Loucy (cell line): ENCODE measurements at regions not wholly inside any gene's neighbourhood (a gene's known extent, or its start where the extent isn't known, plus 50 kb on each side); places are given as distances from the start of the nearest gene placed in this dataset.

Source experiments
- H2AFZ ChIP-seq: fragments of 200-600 bp; sonication (generic); 2 replicates; pipeline ENCODE4 v1.6.0; 2016; ENCODE audit warnings: antibody characterized with exemption, mild to moderate bottlenecking, low read length, moderate library complexity
- H3F3A ChIP-seq: fragments of 200-600 bp; 2 replicates; pipeline ENCODE4 v1.6.0; 2016; ENCODE audit warnings: antibody characterized with exemption, low read depth, mild to moderate bottlenecking
- H3K27me3 ChIP-seq: fragments of 200-600 bp; sonication (generic); 2 replicates; pipeline ENCODE4 v1.6.1; 2014; ENCODE audit warnings: low read length, mild to moderate bottlenecking; ENCODE audit not compliant: insufficient read depth, poor library complexity, severe bottlenecking
- H3K36me3 ChIP-seq: fragments of 200-600 bp; sonication (generic); 2 replicates; pipeline ENCODE4 v1.6.1; 2016; ENCODE audit warnings: low read length; ENCODE audit not compliant: insufficient read depth
- H3K4me1 ChIP-seq: fragments of 200-600 bp; sonication (generic); 2 replicates; pipeline ENCODE4 v1.5.1; 2014; ENCODE audit warnings: low read length, mild to moderate bottlenecking; ENCODE audit not compliant: insufficient read depth, poor library complexity, severe bottlenecking
- H3K4me2 ChIP-seq: fragments of 200-600 bp; sonication (generic); 2 replicates; pipeline ENCODE4 v1.6.0; 2014; ENCODE audit warnings: antibody characterized with exemption, low read length, low read depth, mild to moderate bottlenecking; ENCODE audit not compliant: poor library complexity, severe bottlenecking
- H3K4me3 ChIP-seq: fragments of 200-600 bp; sonication (generic); 2 replicates; pipeline ENCODE4 v1.5.1; 2014; ENCODE audit warnings: low read length, mild to moderate bottlenecking, mixed read lengths; ENCODE audit not compliant: poor library complexity, severe bottlenecking
- H3K79me2 ChIP-seq: fragments of 200-600 bp; sonication (generic); 2 replicates; pipeline ENCODE4 v1.6.1; 2014; ENCODE audit warnings: low read length; ENCODE audit not compliant: insufficient read depth
- H3K9ac ChIP-seq: fragments of 200-600 bp; sonication (generic); 2 replicates; pipeline ENCODE4 v1.6.0; 2014; ENCODE audit warnings: mild to moderate bottlenecking, low read depth, low read length, moderate library complexity; ENCODE audit not compliant: poor library complexity, severe bottlenecking
- H3K9me2 ChIP-seq: fragments of 200-600 bp; sonication (generic); replicated peaks from 2 replicates; pipeline ENCODE4 v1.6.1; 2016; ENCODE audit warnings: low read depth, low read length, mixed read lengths
- H3K9me3 ChIP-seq: fragments of 200-600 bp; sonication (generic); 2 replicates; pipeline ENCODE4 v1.6.1; 2014; ENCODE audit warnings: mild to moderate bottlenecking, antibody characterized with exemption, low read length, low read depth; ENCODE audit not compliant: insufficient read depth
- H4K20me1 ChIP-seq: fragments of 200-600 bp; sonication (generic); 2 replicates; pipeline ENCODE4 v1.6.0; 2014; ENCODE audit warnings: antibody characterized with exemption, low read length, mild to moderate bottlenecking; ENCODE audit not compliant: insufficient read depth, poor library complexity, severe bottlenecking
- EZH2phosphoT487 ChIP-seq: fragments of 200-600 bp; IDR thresholded peaks from 2 replicates; pipeline ENCODE4 v1.6.1; 2018; ENCODE audit warnings: antibody characterized with exemption, mild to moderate bottlenecking, moderate library complexity, borderline replicate concordance
- TF ChIP-seq, protein P1 (sequence below): fragments of 200-600 bp; sonication (generic); conservative IDR thresholded peaks from 2 replicates; pipeline ENCODE4 v1.5.1; 2014; ENCODE audit warnings: mild to moderate bottlenecking, antibody characterized with exemption, low read length

DNA sequence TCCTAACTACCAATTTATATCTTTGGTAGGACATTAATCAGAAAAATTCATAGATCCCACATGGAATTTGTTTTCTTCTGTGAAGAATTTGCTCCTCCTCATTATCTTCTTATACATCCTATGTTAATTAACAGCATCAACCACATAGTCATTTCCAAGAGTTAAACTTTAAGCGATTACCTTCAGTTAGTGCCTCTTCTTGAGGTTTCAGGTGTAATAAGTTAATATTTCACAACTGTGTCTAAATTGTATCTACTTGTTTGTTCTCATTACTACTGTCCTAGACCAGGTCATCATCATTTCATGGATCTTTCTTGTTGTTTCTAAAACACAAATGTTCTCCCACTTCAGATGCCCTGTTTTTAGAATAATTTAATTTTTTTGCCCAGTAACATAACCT lies 457.9 kb downstream of the FAT4 start:
- TF ChIP-seq, protein P1, sequence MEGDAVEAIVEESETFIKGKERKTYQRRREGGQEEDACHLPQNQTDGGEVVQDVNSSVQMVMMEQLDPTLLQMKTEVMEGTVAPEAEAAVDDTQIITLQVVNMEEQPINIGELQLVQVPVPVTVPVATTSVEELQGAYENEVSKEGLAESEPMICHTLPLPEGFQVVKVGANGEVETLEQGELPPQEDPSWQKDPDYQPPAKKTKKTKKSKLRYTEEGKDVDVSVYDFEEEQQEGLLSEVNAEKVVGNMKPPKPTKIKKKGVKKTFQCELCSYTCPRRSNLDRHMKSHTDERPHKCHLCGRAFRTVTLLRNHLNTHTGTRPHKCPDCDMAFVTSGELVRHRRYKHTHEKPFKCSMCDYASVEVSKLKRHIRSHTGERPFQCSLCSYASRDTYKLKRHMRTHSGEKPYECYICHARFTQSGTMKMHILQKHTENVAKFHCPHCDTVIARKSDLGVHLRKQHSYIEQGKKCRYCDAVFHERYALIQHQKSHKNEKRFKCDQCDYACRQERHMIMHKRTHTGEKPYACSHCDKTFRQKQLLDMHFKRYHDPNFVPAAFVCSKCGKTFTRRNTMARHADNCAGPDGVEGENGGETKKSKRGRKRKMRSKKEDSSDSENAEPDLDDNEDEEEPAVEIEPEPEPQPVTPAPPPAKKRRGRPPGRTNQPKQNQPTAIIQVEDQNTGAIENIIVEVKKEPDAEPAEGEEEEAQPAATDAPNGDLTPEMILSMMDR, result no peak
- no peak for TF ChIP-seq EZH2phosphoT487
- no peak overlapping the region for H3K9ac ChIP-seq
- H3K36me3 ChIP-seq, result no peaks in the 10 kb centered on the region

DNA sequence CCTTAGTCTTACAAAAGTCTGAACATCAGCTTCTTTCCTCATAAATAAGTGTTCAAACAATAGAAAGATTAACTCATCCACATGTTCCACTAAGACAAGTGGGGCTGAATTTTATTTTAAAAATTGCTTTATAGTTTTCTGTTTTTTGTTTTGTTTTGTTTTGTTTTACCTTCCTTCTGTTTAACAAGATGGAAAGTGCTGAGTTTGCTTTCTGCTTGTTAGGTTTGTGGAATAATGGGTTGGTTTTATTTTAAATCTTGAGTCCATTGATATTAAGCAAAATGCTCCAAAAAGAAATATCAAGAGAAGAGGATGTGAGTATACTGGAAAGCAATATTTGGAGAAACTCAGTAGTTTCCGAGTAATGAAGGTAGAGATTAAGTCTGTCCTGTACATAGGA lies 458.7 kb downstream of the FAT4 start:
- no peaks in the 10 kb centered on the region for H3K4me1 ChIP-seq
- no peak for TF ChIP-seq EZH2phosphoT487

More for the DNA sequence above, 457.9 kb downstream of the FAT4 start:
- Histone ChIP-seq H3K4me3 (no peak overlapping the region), H3K4me2 (no peak overlapping the region), H3K27me3 (no peaks in the 10 kb centered on the region), H3K9me3 (no peaks in the 10 kb centered on the region), H3K4me1 (no peaks in the 10 kb centered on the region), H4K20me1 (no peaks in the 10 kb centered on the region), H3K79me2 (no peaks in the 10 kb centered on the region), H3K9me2 (no peaks in the 10 kb centered on the region), H3F3A (no peaks in the 10 kb centered on the region), H2AFZ (no peak overlapping the region)

DNA sequence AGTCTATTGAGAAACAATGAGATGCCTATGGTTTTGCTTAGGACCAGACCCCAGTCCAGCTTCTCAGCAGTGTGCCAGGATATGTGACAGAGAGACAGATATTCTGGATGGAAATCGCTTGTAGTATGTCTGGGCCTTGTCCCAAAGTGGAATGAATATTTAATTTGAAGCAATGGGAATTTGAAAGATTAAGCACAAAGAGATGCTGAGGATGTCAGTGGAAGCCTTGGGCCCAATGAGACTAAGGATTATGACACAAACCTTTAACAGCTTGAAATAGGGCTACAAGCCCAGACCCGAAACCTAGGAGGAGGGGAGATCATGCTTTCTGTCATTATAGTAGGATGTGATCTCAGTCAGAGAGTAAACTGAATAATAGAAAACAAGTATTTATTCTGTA lies 459.2 kb downstream of the FAT4 start:
- Histone ChIP-seq H3K4me2 (no peak overlapping the region), H3K9ac (no peak overlapping the region), H4K20me1 (no peaks in the 10 kb centered on the region), H3K4me1 (no peaks in the 10 kb centered on the region), H3K9me3 (no peaks in the 10 kb centered on the region), H3K79me2 (no peaks in the 10 kb centered on the region), H2AFZ (no peak overlapping the region), H3K36me3 (no peaks in the 10 kb centered on the region), H3K27me3 (no peaks in the 10 kb centered on the region), H3K9me2 (no peaks in the 10 kb centered on the region), H3K4me3 (no peak overlapping the region), H3F3A (no peaks in the 10 kb centered on the region)
- TF ChIP-seq EZH2phosphoT487, result no peak

More for the DNA sequence above, 458.7 kb downstream of the FAT4 start:
- Histone ChIP-seq H2AFZ (no peak overlapping the region), H3K79me2 (no peaks in the 10 kb centered on the region), H3K36me3 (no peaks in the 10 kb centered on the region), H3K27me3 (no peaks in the 10 kb centered on the region), H4K20me1 (no peaks in the 10 kb centered on the region), H3K4me3 (no peak overlapping the region), H3K9me3 (no peaks in the 10 kb centered on the region), H3K9ac (no peak overlapping the region), H3F3A (no peaks in the 10 kb centered on the region), H3K9me2 (no peaks in the 10 kb centered on the region), H3K4me2 (no peak overlapping the region)

DNA sequence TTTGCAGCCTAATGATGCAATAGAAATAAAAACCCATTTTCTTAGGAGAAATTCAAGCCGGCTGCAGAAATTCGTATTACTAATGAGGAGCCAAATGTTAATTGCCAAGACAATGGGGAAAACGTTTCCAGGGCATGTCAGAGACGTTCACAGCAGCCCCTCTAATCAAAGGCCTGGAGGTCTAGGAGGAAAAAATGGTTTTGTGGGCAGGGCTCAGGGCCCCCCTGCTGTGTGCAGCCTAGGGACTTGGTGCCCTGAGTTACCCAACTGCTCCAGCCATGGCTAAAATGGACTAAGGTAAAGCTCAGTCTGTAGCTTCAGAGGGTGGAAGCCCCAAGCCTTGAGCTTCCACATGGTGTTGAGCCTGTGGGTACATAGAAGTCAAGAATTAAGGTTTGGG lies 461.4 kb downstream of the FAT4 start:
- Histone ChIP-seq H3F3A (no peaks in the 10 kb centered on the region), H3K36me3 (no peaks in the 10 kb centered on the region), H4K20me1 (no peaks in the 10 kb centered on the region), H3K4me2 (no peak overlapping the region), H3K27me3 (no peaks in the 10 kb centered on the region), H3K9ac (no peak overlapping the region), H3K9me3 (no peaks in the 10 kb centered on the region), H3K9me2 (no peaks in the 10 kb centered on the region), H3K4me1 (no peaks in the 10 kb centered on the region), H3K79me2 (no peaks in the 10 kb centered on the region), H3K4me3 (no peak overlapping the region), H2AFZ (no peak overlapping the region)
- TF ChIP-seq EZH2phosphoT487, result no peak
- TF ChIP-seq, protein P1, result no peak
